Adrenal gland (tissue), 9 donors: ENCODE measurements at regions not wholly inside any gene's neighbourhood (a gene's known extent, or its start where the extent isn't known, plus 50 kb on each side); places are given as distances from the start of the nearest gene placed in this dataset.

Source experiments
- DNase-seq, 7 donors: peaks; one replicate each; pipeline ENCODE4 v3.0.0-alpha.2; 2019 to 2020
- H3K27ac ChIP-seq, 5 donors: fragments of 200-600 bp; sonication (generic) in 4 of 5; 1 replicate in 3 of 5; 2 replicates in 2 of 5; pipeline versions ENCODE4 v1.5.1 to v1.8.0; 2016 to 2020; ENCODE audit warnings: mild to moderate bottlenecking in 1 of 5
- H3K27me3 ChIP-seq: fragments of 200-600 bp; 2 replicates; pipeline ENCODE4 v1.8.0; 2021
- H3K36me3 ChIP-seq, 2 donors: fragments of 200-600 bp; replicated peaks in 1 of 2; 1 replicate in 1 of 2; 2 replicates in 1 of 2; pipeline versions ENCODE4 v1.5.1 to v1.8.0; 2018 to 2022
- H3K4me1 ChIP-seq, 2 donors: fragments of 200-600 bp; replicated peaks in 1 of 2; 1 replicate in 1 of 2; 2 replicates in 1 of 2; pipeline versions ENCODE4 v1.5.1 to v1.8.0; 2018 to 2021
- H3K4me3 ChIP-seq, 4 donors: fragments of 200-600 bp; sonication (generic) in 3 of 4; one replicate each; pipeline ENCODE4 v1.5.1; 2016 to 2018
- H3K9me3 ChIP-seq, 3 donors: fragments of 200-600 bp; sonication (generic) in 1 of 3; replicated peaks in 1 of 3; 1 replicate in 2 of 3; 2 replicates in 1 of 3; pipeline versions ENCODE4 v1.5.1 to v1.8.0; 2016 to 2021
- CTCF ChIP-seq, 6 experiments: fragments of 450-650 bp in 4 of 6; fragments of 200-600 bp in 2 of 6; sonication (generic) in 1 of 6; IDR thresholded peaks; 1 replicate in 5 of 6; 2 replicates in 1 of 6; pipeline versions ENCODE4 v1.5.1 to v1.8.0; 2016 to 2021; ENCODE audit warnings: antibody characterized with exemption in 6 of 6, mild to moderate bottlenecking in 2 of 6, moderate library complexity in 1 of 6
- POLR2A ChIP-seq, 2 donors: fragments of 450-650 bp; IDR thresholded peaks; one replicate each; pipeline ENCODE4 v1.6.1; 2017; ENCODE audit warnings: antibody characterized with exemption in 2 of 2, mild to moderate bottlenecking in 2 of 2, moderate library complexity in 1 of 2
- WGBS, 4 donors: extraction: QIAGEN DNeasy Blood & Tissue Kit in 2 of 4; methylation state at CpG; one replicate each; pipeline versions ENCODE4 v1.1.5 to v1.1.7; 2013 to 2017; 5-methylcytosine and 5-hydroxymethylcytosine counted together
- intact Hi-C, 2 donors: fragments of 100-400 bp; cut with DNase I; formaldehyde crosslinking; loops; one replicate each; pipeline versions ENCODE4 v1.14.1 to v1.15.0; 2022 to 2023
- donor health status: healthy with polysubstance abuse.
- donor health status: Bipolar disorder and iron deficiency.
- donor health status: DM: yes; HTN: yes; CAD: no.
- donor health status: DM: no; HTN: no; CAD: no.
- donor health status: DM: no; HTN: no; CAD: no.

- no peaks in the 10 kb centered on the region for H3K9me3 ChIP-seq
- 80 to 96% (median 89%) methylated on average over 1 of the region's 1 CpG for WGBS, 4 donors
- no peak for DNase-seq
- no peak overlapping the region for H3K4me3 ChIP-seq
- no peak overlapping the region for H3K27ac ChIP-seq
- no peaks in the 10 kb centered on the region for H3K4me1 ChIP-seq
- no peaks in the 10 kb centered on the region for H3K27me3 ChIP-seq
- intact Hi-C loops = no loop called here
- no peak for TF ChIP-seq CTCF (IDR thresholded peaks at IDR 0.05)
- no peak for TF ChIP-seq POLR2A (IDR thresholded peaks at IDR 0.05)
- H3K36me3 ChIP-seq = no peaks in the 10 kb centered on the region
Observed at GRCh38 chr17:63344383-63344782, 101.7 kb downstream of the CYB561 start.

GRCh38 chr17:63345611-63346010 is 100.5 kb downstream of the CYB561 start:
- H3K4me1 ChIP-seq = no peaks in the 10 kb centered on the region
- H3K4me3 ChIP-seq = no peak overlapping the region
- H3K27ac ChIP-seq = no peak overlapping the region
- WGBS, 4 donors = 83 to 89% (median 86%) methylated on average over 1 of the region's 1 CpG
- no peak for TF ChIP-seq POLR2A (IDR thresholded peaks at IDR 0.05)
- TF ChIP-seq CTCF (IDR thresholded peaks at IDR 0.05) = no peak
- intact Hi-C loops = no loop called here
- no peaks in the 10 kb centered on the region for H3K27me3 ChIP-seq
- no peaks in the 10 kb centered on the region for H3K9me3 ChIP-seq
- DNase-seq = no peak
- no peaks in the 10 kb centered on the region for H3K36me3 ChIP-seq

- WGBS, 4 donors = 79 to 83% (median 81%) methylated on average over 2 of the region's 2 CpGs
- H3K27me3 ChIP-seq = no peaks in the 10 kb centered on the region
- intact Hi-C loops = no loop called here
- no peaks in the 10 kb centered on the region for H3K9me3 ChIP-seq
- H3K27ac ChIP-seq = no peak overlapping the region
- no peak overlapping the region for H3K4me3 ChIP-seq
- no peak for TF ChIP-seq CTCF (IDR thresholded peaks at IDR 0.05)
- no peak for TF ChIP-seq POLR2A (IDR thresholded peaks at IDR 0.05)
- DNase-seq = no peak
- H3K36me3 ChIP-seq = no peaks in the 10 kb centered on the region
- H3K4me1 ChIP-seq = no peaks in the 10 kb centered on the region
Observed at GRCh38 chr17:63347475-63347874, 98.6 kb downstream of the CYB561 start.

GRCh38 chr17:63349478-63350000 is 96.6 kb downstream of the CYB561 start:
- no peaks in the 10 kb centered on the region for H3K36me3 ChIP-seq
- intact Hi-C loops = no loop called here
- no peaks in the 10 kb centered on the region for H3K9me3 ChIP-seq
- no peaks in the 10 kb centered on the region for H3K27me3 ChIP-seq
- no peak overlapping the region for H3K4me3 ChIP-seq
- H3K27ac ChIP-seq = no peak overlapping the region
- TF ChIP-seq CTCF (IDR thresholded peaks at IDR 0.05) (no peak), POLR2A (IDR thresholded peaks at IDR 0.05) (no peak)
- DNase-seq = no peak
- 81 to 88% (median 84%) methylated on average over 3 of the region's 3 CpGs for WGBS, 4 donors
- H3K4me1 ChIP-seq = no peaks in the 10 kb centered on the region
